ENCODE measurements at regions not wholly inside any gene's neighbourhood (a gene's known extent, or its start where the extent isn't known, plus 50 kb on each side); places are given as distances from the start of the nearest gene placed in this dataset.

DNA sequence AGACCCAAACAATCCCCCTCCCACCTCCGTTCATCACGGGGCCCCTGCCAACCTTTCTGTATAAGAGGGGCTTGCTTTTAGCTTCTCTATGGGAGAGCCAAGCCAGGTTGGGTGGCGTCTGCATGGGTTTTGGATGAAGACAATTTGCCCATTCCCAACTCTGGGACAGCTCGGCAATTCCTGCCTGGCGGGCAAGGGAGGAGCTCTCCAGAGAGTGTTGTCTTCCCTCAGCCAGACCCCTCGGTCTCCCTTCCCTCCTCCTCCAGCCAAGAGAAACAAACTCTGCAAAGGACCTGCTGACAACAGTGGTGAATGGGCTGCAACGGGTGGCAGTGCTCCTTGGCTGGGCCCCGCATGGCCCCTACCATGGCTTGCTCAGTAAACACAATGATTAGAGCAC lies 267.2 kb upstream of the HDAC4 start:
- Histone ChIP-seq H3K36me3 (no peaks in the 10 kb centered on the region), H3K27ac (no peak overlapping the region), H3K9me3 (no peaks in the 10 kb centered on the region), H3K4me1 (no peaks in the 10 kb centered on the region), H3K27me3 (no peaks in the 10 kb centered on the region), H3K4me3 (no peak overlapping the region)
- intact Hi-C loops (cut with DNase I; ENCODE audit: low total_unique reads), result no loop called here
- no peak for TF ChIP-seq POLR2AphosphoS5 (IDR thresholded peaks at IDR 0.05)
- TF ChIP-seq, protein P1, sequence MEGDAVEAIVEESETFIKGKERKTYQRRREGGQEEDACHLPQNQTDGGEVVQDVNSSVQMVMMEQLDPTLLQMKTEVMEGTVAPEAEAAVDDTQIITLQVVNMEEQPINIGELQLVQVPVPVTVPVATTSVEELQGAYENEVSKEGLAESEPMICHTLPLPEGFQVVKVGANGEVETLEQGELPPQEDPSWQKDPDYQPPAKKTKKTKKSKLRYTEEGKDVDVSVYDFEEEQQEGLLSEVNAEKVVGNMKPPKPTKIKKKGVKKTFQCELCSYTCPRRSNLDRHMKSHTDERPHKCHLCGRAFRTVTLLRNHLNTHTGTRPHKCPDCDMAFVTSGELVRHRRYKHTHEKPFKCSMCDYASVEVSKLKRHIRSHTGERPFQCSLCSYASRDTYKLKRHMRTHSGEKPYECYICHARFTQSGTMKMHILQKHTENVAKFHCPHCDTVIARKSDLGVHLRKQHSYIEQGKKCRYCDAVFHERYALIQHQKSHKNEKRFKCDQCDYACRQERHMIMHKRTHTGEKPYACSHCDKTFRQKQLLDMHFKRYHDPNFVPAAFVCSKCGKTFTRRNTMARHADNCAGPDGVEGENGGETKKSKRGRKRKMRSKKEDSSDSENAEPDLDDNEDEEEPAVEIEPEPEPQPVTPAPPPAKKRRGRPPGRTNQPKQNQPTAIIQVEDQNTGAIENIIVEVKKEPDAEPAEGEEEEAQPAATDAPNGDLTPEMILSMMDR (IDR thresholded peaks at IDR 0.05), result no peak
- TF ChIP-seq EP300 (IDR thresholded peaks at IDR 0.05; ENCODE audit: low read depth), result no peak
- TF ChIP-seq POLR2A (IDR thresholded peaks at IDR 0.05), result no peak
- WGBS, 2 donors (ENCODE audit: low coverage in 1 of 2), result 75% methylated on average over 8 of the region's 8 CpGs; no CpG with 5 or more reads in 1 of the 2 donors
- no peak for DNase-seq
- in situ Hi-C loops (cut with MboI; ENCODE audit: low pct_ligation_motif_present in 1 of 4, low pct_unique_long_range_greater_than_20kb in 1 of 4, low sequenced_read_pairs in 3 of 4), result no loop called here

DNA sequence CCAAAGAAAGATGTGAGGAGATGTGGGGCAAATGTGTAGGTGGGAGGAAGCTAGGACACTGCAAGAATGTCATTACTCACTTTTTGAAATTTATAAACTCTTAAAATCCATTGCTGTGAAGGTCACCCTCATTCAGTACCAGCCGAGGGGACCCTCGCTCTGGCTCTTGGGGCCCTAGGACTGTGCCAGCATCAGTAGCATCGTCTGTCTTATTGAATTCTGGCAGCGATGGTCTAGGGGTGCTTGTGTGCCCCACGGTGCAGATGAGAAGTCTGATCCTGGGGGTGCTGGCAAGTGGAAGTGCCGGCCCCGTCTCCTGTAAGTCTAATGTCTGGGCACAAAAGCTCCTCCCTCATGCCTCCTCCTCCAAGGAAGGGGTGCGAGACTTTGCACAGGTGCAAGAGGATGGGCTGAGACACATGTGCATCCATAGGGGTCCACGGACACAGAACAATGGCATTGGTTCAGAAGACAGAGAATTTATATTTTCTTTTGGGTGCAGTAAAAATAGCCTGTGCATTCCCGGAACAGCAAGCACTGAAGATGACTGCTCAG lies 266.7 kb upstream of the HDAC4 start:
- Histone ChIP-seq H3K27me3 (peaks cover 2% of the 10 kb centered on the region), H3K9me3 (no peaks in the 10 kb centered on the region), H3K4me3 (no peak overlapping the region), H3K4me1 (no peaks in the 10 kb centered on the region), H3K27ac (no peak overlapping the region), H3K36me3 (no peaks in the 10 kb centered on the region)
- TF ChIP-seq, protein P1 (IDR thresholded peaks at IDR 0.05), result no peak
- TF ChIP-seq POLR2AphosphoS5 (IDR thresholded peaks at IDR 0.05) (no peak), POLR2A (IDR thresholded peaks at IDR 0.05) (no peak), EP300 (IDR thresholded peaks at IDR 0.05; ENCODE audit: low read depth) (no peak)
- DNase-seq, result no peak
- 74 to 80% methylated on average over 5 to 10 of the region's 10 CpGs for WGBS, 2 donors (ENCODE audit: low coverage in 1 of 2)
- in situ Hi-C loops (cut with MboI; ENCODE audit: low pct_ligation_motif_present in 1 of 4, low pct_unique_long_range_greater_than_20kb in 1 of 4, low sequenced_read_pairs in 3 of 4) (no loop called here), intact Hi-C loops (cut with DNase I; ENCODE audit: low total_unique reads) (no loop called here)

DNA sequence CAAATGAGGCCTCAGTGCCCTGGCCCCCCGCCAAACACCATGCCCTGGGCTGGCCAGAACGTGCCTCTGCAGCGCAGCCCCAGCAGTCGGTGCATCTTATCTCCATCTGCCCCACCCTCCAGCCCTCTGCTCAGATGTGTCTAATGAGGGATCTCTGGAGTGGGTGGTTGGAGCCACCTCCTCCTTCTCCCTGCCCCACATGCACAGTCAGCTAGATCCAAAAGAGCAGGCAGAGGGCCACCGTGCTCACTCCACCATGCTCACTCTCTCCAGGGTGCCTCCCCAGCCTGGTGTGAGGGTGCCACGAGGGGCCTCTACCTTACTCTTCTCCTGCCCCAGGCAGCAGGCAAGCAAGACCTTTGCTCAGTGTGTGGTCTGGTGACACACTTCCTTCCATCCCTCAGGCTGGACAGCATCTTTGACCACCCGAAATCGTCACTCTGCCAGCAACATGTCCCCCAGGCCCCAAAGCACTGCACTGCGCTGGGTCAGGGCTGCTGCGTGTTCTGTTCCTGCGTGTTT lies 266.1 kb upstream of the HDAC4 start:
- WGBS, 2 donors (ENCODE audit: low coverage in 1 of 2), result 69 to 72% methylated on average over 3 to 11 of the region's 11 CpGs
- intact Hi-C loops (cut with DNase I; ENCODE audit: low total_unique reads), result no loop called here
- Histone ChIP-seq H3K4me3 (no peak overlapping the region), H3K36me3 (no peaks in the 10 kb centered on the region), H3K27me3 (peaks cover 8% of the 10 kb centered on the region), H3K27ac (no peak overlapping the region), H3K9me3 (no peaks in the 10 kb centered on the region), H3K4me1 (peaks cover 0 to 1% (median 0%) of the 10 kb centered on the region in 4 donors)
- no peak for DNase-seq
- in situ Hi-C loops (cut with MboI; ENCODE audit: low pct_ligation_motif_present in 1 of 4, low pct_unique_long_range_greater_than_20kb in 1 of 4, low sequenced_read_pairs in 3 of 4), result no loop called here
- TF ChIP-seq, protein P1 (IDR thresholded peaks at IDR 0.05), result no peak
- no peak for TF ChIP-seq EP300 (IDR thresholded peaks at IDR 0.05; ENCODE audit: low read depth)
- TF ChIP-seq POLR2AphosphoS5 (IDR thresholded peaks at IDR 0.05), result no peak
- TF ChIP-seq POLR2A (IDR thresholded peaks at IDR 0.05), result no peak

DNA sequence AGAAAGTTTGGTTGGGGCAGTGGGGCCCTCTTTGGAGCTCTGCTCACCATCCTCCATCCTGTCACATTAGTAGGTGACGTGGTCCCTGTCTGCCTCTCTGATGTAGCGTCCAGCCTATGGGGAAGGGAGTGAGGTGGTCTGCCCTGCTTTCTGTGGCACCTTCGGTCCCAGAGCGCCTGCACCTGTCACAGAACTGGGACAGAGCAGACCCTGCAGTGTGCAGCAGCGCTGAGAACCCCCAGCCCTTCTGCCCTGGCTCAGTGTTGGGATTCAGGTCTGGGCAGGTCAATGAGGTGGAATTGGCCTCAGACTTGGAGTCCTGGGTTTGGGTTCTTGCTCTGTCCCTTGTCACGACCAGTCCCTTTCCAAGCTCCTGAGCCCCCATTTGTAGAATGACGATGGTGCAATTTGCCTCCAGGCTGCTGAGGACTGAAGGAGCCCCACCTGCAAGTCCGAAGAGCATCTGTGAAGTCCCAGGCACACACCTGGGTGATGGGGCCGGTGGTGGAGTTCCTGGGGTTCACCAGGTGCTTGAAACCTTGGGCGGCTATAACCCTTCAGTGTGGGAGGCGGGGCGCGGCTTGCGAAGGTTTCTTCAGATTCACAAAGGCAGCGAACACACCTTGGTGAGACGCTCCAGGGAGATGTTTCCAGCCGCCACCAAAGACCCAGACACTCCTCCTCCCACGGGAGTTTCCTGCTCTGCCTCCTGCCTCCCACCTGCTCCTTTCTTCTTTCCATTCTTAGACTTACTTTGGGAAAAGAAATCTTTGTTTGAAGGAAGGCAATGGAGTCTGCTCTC lies 265.4 kb upstream of the HDAC4 start:
- intact Hi-C loops (cut with DNase I; ENCODE audit: low total_unique reads) (no loop called here), in situ Hi-C loops (cut with MboI; ENCODE audit: low pct_ligation_motif_present in 1 of 4, low pct_unique_long_range_greater_than_20kb in 1 of 4, low sequenced_read_pairs in 3 of 4) (no loop called here)
- no peak for TF ChIP-seq EP300 (IDR thresholded peaks at IDR 0.05; ENCODE audit: low read depth)
- no peak for TF ChIP-seq POLR2A (IDR thresholded peaks at IDR 0.05)
- no peak for TF ChIP-seq POLR2AphosphoS5 (IDR thresholded peaks at IDR 0.05)
- TF ChIP-seq, protein P1 (IDR thresholded peaks at IDR 0.05), result no peak
- Histone ChIP-seq H3K9me3 (no peaks in the 10 kb centered on the region), H3K36me3 (no peaks in the 10 kb centered on the region), H3K27me3 (peaks cover 13% of the 10 kb centered on the region), H3K4me3 (no peak overlapping the region), H3K4me1 (peaks cover 0 to 8% (median 0%) of the 10 kb centered on the region in 4 donors), H3K27ac (no peak overlapping the region)
- WGBS, 2 donors (ENCODE audit: low coverage in 1 of 2), result 84 to 85% methylated on average over 2 to 18 of the region's 18 CpGs
- no peak for DNase-seq
